ENCODE measurements at regions not wholly inside any gene's neighbourhood (a gene's known extent, or its start where the extent isn't known, plus 50 kb on each side); places are given as distances from the start of the nearest gene placed in this dataset.

DNA sequence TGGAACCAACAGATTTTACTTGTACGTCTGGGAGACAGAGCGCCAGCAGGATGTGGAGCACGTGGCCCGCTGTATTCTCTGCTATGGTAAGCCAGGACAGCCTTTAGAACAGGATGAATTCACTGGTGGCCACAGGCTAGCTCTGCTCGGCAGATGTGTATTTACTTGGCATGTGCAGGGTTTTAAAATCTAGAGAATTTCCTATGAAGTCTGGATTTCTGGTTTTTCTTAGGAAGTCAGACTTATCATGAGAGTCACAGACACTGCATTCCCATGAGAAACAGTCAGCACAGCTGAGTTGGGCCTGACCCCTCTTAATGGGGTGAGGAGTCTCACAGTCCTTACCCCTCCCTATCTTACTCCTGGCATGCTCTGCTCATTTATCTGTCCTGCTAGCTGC, 84.6 kb upstream of the COL6A5 start:
- TF ChIP-seq, protein P1, sequence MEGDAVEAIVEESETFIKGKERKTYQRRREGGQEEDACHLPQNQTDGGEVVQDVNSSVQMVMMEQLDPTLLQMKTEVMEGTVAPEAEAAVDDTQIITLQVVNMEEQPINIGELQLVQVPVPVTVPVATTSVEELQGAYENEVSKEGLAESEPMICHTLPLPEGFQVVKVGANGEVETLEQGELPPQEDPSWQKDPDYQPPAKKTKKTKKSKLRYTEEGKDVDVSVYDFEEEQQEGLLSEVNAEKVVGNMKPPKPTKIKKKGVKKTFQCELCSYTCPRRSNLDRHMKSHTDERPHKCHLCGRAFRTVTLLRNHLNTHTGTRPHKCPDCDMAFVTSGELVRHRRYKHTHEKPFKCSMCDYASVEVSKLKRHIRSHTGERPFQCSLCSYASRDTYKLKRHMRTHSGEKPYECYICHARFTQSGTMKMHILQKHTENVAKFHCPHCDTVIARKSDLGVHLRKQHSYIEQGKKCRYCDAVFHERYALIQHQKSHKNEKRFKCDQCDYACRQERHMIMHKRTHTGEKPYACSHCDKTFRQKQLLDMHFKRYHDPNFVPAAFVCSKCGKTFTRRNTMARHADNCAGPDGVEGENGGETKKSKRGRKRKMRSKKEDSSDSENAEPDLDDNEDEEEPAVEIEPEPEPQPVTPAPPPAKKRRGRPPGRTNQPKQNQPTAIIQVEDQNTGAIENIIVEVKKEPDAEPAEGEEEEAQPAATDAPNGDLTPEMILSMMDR (IDR thresholded peaks at IDR 0.05; ENCODE audit: borderline replicate concordance, extremely low read depth, low read length, poor library complexity, severe bottlenecking), result no peak
- TF ChIP-seq EZH2 (IDR thresholded peaks at IDR 0.05; ENCODE audit: borderline replicate concordance, low read depth, low read length, severe bottlenecking), result no peak
